ENCODE measurements at regions not wholly inside any gene's neighbourhood (a gene's known extent, or its start where the extent isn't known, plus 50 kb on each side); places are given as distances from the start of the nearest gene placed in this dataset.

DNA sequence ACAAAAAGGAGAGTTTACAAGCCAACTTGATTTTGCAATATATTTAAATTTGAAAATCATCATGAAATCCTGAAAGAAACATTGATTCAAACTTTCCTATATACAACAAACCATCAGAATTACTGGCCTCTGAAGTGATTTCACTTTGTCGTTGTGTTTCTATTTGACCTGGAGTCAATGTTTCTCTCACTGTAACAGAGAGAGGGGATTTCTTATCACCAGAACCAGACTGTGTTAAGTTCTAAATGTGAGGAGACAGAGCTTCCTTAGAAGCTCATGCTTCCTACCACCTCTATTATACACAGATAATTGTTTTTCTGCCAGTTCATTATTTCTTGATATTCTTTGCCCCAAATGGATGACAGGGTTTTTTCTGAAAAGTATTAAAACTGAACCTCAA is 245.0 kb upstream of the RND3 start:
- TF ChIP-seq, protein P1, sequence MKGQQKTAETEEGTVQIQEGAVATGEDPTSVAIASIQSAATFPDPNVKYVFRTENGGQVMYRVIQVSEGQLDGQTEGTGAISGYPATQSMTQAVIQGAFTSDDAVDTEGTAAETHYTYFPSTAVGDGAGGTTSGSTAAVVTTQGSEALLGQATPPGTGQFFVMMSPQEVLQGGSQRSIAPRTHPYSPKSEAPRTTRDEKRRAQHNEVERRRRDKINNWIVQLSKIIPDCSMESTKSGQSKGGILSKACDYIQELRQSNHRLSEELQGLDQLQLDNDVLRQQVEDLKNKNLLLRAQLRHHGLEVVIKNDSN (IDR thresholded peaks at IDR 0.05): no peak
- TF ChIP-seq YY1 (IDR thresholded peaks at IDR 0.05; ENCODE audit: low read depth) (no peak), TEAD4 (IDR thresholded peaks at IDR 0.05) (no peak), CEBPB (IDR thresholded peaks at IDR 0.05) (no peak), FOXM1 (IDR thresholded peaks at IDR 0.05; ENCODE audit: borderline replicate concordance, low read depth) (no peak), TCF12 (IDR thresholded peaks at IDR 0.05; ENCODE audit: low read depth) (no peak), EGR1 (IDR thresholded peaks at IDR 0.05) (no peak), ZBTB7A (IDR thresholded peaks at IDR 0.05; ENCODE audit: low read depth) (no peak), NFIC (IDR thresholded peaks at IDR 0.05) (no peak), CREB1 (IDR thresholded peaks at IDR 0.05; ENCODE audit: low read depth) (no peak), RAD21 (IDR thresholded peaks at IDR 0.05; ENCODE audit: low read depth) (no peak), EP300 (IDR thresholded peaks at IDR 0.05; ENCODE audit: borderline replicate concordance) (no peak)
- TF ChIP-seq, protein P2, sequence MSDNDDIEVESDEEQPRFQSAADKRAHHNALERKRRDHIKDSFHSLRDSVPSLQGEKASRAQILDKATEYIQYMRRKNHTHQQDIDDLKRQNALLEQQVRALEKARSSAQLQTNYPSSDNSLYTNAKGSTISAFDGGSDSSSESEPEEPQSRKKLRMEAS (IDR thresholded peaks at IDR 0.05): no peak
- TF ChIP-seq, protein P3, sequence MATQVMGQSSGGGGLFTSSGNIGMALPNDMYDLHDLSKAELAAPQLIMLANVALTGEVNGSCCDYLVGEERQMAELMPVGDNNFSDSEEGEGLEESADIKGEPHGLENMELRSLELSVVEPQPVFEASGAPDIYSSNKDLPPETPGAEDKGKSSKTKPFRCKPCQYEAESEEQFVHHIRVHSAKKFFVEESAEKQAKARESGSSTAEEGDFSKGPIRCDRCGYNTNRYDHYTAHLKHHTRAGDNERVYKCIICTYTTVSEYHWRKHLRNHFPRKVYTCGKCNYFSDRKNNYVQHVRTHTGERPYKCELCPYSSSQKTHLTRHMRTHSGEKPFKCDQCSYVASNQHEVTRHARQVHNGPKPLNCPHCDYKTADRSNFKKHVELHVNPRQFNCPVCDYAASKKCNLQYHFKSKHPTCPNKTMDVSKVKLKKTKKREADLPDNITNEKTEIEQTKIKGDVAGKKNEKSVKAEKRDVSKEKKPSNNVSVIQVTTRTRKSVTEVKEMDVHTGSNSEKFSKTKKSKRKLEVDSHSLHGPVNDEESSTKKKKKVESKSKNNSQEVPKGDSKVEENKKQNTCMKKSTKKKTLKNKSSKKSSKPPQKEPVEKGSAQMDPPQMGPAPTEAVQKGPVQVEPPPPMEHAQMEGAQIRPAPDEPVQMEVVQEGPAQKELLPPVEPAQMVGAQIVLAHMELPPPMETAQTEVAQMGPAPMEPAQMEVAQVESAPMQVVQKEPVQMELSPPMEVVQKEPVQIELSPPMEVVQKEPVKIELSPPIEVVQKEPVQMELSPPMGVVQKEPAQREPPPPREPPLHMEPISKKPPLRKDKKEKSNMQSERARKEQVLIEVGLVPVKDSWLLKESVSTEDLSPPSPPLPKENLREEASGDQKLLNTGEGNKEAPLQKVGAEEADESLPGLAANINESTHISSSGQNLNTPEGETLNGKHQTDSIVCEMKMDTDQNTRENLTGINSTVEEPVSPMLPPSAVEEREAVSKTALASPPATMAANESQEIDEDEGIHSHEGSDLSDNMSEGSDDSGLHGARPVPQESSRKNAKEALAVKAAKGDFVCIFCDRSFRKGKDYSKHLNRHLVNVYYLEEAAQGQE (IDR thresholded peaks at IDR 0.05; ENCODE audit: low read depth): no peak

DNA sequence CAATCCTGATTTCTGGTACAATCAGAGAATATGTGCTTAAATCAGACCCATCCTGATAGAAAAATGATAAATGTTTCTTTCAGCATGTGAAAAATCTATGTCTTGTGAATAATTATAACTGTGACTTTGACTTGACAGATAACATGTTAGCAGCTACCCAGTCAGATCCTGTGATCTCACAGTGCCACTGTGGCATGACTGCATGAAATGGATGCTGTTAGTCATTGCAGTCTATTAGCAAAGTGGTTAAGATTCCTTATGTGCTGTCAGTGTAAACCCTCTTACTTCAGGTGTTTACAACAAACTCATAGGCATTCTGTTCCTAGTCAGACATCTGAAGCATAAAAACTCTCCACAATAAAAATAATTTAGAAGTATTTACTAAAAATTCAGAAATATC is 244.6 kb upstream of the RND3 start:
- TF ChIP-seq NFIC (IDR thresholded peaks at IDR 0.05) (no peak), YY1 (IDR thresholded peaks at IDR 0.05; ENCODE audit: low read depth) (no peak)

DNA sequence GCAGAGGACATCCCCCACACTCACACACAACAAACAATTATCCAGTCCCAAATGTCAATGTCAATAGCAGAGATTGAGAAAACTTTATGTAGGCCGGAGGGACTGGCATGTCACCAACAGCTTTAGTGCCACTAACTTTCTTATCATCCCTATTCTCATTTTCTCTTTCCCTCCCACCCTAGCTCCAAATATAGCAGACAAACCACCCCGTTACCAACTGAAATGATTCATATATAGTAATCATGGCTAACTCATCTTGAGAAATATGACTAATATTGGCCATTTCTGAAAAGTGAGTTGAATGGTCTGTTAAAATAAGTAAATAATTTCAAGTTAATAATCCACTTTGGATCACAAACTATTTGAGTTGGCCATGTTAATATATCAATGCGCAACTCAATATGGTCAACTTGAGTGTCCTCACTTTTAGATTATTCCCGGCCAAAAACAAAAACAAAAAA is 242.1 kb upstream of the RND3 start:
- TF ChIP-seq TCF12 (IDR thresholded peaks at IDR 0.05; ENCODE audit: low read depth): no peak
- no peak for TF ChIP-seq CREB1 (IDR thresholded peaks at IDR 0.05; ENCODE audit: low read depth)
- TF ChIP-seq TEAD4 (IDR thresholded peaks at IDR 0.05): no peak
- no peak for TF ChIP-seq NFIC (IDR thresholded peaks at IDR 0.05)
- no peak for TF ChIP-seq EGR1 (IDR thresholded peaks at IDR 0.05)
- no peak for TF ChIP-seq RAD21 (IDR thresholded peaks at IDR 0.05; ENCODE audit: low read depth)
- no peak for TF ChIP-seq FOXM1 (IDR thresholded peaks at IDR 0.05; ENCODE audit: borderline replicate concordance, low read depth)
- no peak for TF ChIP-seq CEBPB (IDR thresholded peaks at IDR 0.05)
- TF ChIP-seq, protein P1 (IDR thresholded peaks at IDR 0.05): no peak
- TF ChIP-seq ZBTB7A (IDR thresholded peaks at IDR 0.05; ENCODE audit: low read depth): no peak
- TF ChIP-seq TAF1 (IDR thresholded peaks at IDR 0.05; ENCODE audit: low read depth): no peak
- TF ChIP-seq YY1 (IDR thresholded peaks at IDR 0.05; ENCODE audit: low read depth): no peak
- no peak for TF ChIP-seq EP300 (IDR thresholded peaks at IDR 0.05; ENCODE audit: borderline replicate concordance)
- TF ChIP-seq, protein P3 (IDR thresholded peaks at IDR 0.05; ENCODE audit: low read depth): no peak
- TF ChIP-seq, protein P2 (IDR thresholded peaks at IDR 0.05): no peak

DNA sequence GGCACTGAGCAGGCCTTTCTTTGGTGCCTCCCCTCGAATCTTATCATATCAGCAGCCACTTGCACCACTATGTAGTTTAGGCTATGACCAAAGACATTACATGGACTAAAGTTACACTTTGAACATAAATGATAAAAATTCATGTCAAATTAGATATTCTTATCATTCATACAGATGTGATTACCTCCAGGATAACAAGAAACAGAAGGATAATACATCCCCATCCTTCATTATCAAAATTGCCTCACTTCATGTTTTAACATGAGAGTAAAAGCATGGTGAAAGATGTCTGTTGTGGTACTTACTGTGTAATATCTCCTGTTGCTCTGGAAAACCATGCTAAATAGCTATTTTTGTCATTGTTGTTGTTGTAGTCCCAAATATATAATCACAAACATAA is 230.8 kb upstream of the RND3 start:
- TF ChIP-seq FOXM1 (IDR thresholded peaks at IDR 0.05; ENCODE audit: borderline replicate concordance, low read depth) (no peak), YY1 (IDR thresholded peaks at IDR 0.05; ENCODE audit: low read depth) (no peak), CREB1 (IDR thresholded peaks at IDR 0.05; ENCODE audit: low read depth) (no peak), EP300 (IDR thresholded peaks at IDR 0.05; ENCODE audit: borderline replicate concordance) (no peak), NFIC (IDR thresholded peaks at IDR 0.05) (no peak), TAF1 (IDR thresholded peaks at IDR 0.05; ENCODE audit: low read depth) (no peak), TCF12 (IDR thresholded peaks at IDR 0.05; ENCODE audit: low read depth) (no peak), CEBPB (IDR thresholded peaks at IDR 0.05) (no peak), EGR1 (IDR thresholded peaks at IDR 0.05) (no peak), RAD21 (IDR thresholded peaks at IDR 0.05; ENCODE audit: low read depth) (no peak), TEAD4 (IDR thresholded peaks at IDR 0.05) (no peak), ZBTB7A (IDR thresholded peaks at IDR 0.05; ENCODE audit: low read depth) (no peak)
- TF ChIP-seq, protein P3 (IDR thresholded peaks at IDR 0.05; ENCODE audit: low read depth): no peak
- TF ChIP-seq, protein P2 (IDR thresholded peaks at IDR 0.05): no peak
- TF ChIP-seq, protein P1 (IDR thresholded peaks at IDR 0.05): no peak
